ENCODE measurements at regions not wholly inside any gene's neighbourhood (a gene's known extent, or its start where the extent isn't known, plus 50 kb on each side); places are given as distances from the start of the nearest gene placed in this dataset.

DNA sequence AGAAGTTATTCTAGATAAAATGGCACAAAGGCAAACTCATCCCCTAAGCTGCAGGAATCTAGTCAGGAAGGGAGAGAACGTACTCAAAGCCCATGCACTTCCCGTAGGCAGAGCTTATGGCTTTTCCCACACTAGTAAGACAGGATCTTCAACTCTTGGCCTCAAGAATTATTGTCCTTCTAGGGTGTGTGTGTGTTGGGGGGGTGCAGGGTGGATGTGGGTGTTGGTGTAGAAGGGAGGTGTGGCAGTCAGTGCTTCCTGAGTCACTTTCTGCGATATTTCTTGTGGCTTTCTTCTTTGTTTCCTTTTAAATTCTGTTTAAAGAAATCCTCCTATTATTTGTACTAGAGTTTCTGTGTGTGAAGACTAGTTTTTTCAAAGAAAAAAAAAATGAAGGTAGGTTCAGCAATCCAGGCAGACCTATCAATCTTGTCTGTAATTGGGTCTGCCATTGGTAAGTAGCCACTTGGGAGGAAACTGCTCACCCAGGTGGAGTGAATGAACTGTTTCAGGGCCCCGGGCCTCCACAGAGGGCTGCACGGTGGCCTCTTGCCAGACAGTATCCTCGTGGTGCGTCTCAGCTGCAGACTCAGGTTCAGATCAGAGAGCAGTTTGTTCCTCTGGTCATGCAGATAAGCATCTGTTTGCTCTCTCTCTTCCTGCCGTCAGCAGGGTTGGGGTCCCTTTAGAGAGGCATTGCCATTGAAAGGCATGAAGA lies 131.9 kb downstream of the NPR3 start:
- H3K79me2 ChIP-seq (ENCODE audit: low read length), result no peaks in the 10 kb centered on the region

DNA sequence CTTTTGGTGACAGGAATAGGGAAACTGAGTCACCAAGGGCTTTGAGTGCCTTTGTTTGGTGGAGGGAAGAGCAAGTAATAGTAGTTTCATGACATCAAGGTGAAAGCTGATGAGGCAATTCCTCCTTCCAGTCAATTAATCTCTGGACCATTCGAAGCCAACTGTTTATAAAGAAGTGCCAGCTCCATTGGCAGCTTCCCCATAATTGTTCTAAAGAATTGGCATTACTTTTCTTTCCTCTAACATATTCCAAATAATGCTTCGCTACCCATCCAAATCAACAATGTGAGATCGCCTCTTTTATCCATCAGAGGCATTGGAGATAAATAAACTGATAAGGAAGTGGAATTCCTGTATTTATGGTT lies 132.4 kb downstream of the NPR3 start:
- Histone ChIP-seq H3K4me3 (ENCODE audit: low read length) (no peak overlapping the region), H3K4me2 (ENCODE audit: low read length) (no peak overlapping the region), H4K20me1 (ENCODE audit: insufficient read depth, low read length) (no peaks in the 10 kb centered on the region)

More for the DNA sequence above, 131.9 kb downstream of the NPR3 start:
- H3K27me3 ChIP-seq (ENCODE audit: low read depth, low read length), result no peaks in the 10 kb centered on the region
- TF ChIP-seq, protein P1, sequence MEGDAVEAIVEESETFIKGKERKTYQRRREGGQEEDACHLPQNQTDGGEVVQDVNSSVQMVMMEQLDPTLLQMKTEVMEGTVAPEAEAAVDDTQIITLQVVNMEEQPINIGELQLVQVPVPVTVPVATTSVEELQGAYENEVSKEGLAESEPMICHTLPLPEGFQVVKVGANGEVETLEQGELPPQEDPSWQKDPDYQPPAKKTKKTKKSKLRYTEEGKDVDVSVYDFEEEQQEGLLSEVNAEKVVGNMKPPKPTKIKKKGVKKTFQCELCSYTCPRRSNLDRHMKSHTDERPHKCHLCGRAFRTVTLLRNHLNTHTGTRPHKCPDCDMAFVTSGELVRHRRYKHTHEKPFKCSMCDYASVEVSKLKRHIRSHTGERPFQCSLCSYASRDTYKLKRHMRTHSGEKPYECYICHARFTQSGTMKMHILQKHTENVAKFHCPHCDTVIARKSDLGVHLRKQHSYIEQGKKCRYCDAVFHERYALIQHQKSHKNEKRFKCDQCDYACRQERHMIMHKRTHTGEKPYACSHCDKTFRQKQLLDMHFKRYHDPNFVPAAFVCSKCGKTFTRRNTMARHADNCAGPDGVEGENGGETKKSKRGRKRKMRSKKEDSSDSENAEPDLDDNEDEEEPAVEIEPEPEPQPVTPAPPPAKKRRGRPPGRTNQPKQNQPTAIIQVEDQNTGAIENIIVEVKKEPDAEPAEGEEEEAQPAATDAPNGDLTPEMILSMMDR (IDR thresholded peaks at IDR 0.05; ENCODE audit: low read depth, low read length), result no peak
- no peak for TF ChIP-seq EZH2phosphoT487 (IDR thresholded peaks at IDR 0.05; ENCODE audit: low read depth)
- no peaks in the 10 kb centered on the region for H3K36me3 ChIP-seq (replicated peaks; ENCODE audit: low read depth, low read length)
- no peaks in the 10 kb centered on the region for H3K4me1 ChIP-seq (ENCODE audit: low read length)
- no peaks in the 10 kb centered on the region for H3K9me3 ChIP-seq (ENCODE audit: insufficient read depth, low read length)
- no peaks in the 10 kb centered on the region for H4K20me1 ChIP-seq (ENCODE audit: insufficient read depth, low read length)
- H3K27ac ChIP-seq (ENCODE audit: low read length), result no peak overlapping the region
- H3K4me2 ChIP-seq (ENCODE audit: low read length), result no peak overlapping the region
- H3K4me3 ChIP-seq (ENCODE audit: low read length), result no peak overlapping the region
- no peak overlapping the region for H3K9ac ChIP-seq (ENCODE audit: low read length)
- no peak overlapping the region for H2AFZ ChIP-seq (ENCODE audit: low read depth, low read length)

DNA sequence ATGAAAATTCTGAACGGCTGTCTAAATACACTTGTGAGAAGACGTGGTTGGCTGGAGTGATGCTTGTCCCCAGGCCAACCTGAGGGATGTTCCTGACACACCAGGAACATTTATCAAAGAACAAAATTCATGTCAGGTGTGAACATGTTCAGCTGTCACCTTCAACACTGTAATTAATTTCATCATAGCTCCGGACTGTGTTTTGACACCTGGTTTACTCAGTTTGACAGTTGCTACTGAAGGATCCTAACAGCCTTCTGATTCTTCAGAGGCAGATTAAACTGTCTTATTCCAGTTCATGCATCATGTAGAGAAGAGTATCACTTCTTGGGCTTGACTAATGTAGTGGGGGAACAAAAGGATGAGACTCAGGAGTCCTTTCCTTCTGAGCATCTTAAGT lies 134.1 kb downstream of the NPR3 start:
- H3K4me3 ChIP-seq (ENCODE audit: low read length), result no peak overlapping the region
- no peak overlapping the region for H3K9ac ChIP-seq (ENCODE audit: low read length)
- no peaks in the 10 kb centered on the region for H4K20me1 ChIP-seq (ENCODE audit: insufficient read depth, low read length)
- H3K27me3 ChIP-seq (ENCODE audit: low read depth, low read length), result no peaks in the 10 kb centered on the region
- no peaks in the 10 kb centered on the region for H3K4me1 ChIP-seq (ENCODE audit: low read length)
- no peaks in the 10 kb centered on the region for H3K36me3 ChIP-seq (replicated peaks; ENCODE audit: low read depth, low read length)
- H3K79me2 ChIP-seq (ENCODE audit: low read length), result no peaks in the 10 kb centered on the region
- H3K27ac ChIP-seq (ENCODE audit: low read length), result no peak overlapping the region
- no peaks in the 10 kb centered on the region for H3K9me3 ChIP-seq (ENCODE audit: insufficient read depth, low read length)
- no peak overlapping the region for H2AFZ ChIP-seq (ENCODE audit: low read depth, low read length)
- no peak overlapping the region for H3K4me2 ChIP-seq (ENCODE audit: low read length)
- TF ChIP-seq, protein P1 (IDR thresholded peaks at IDR 0.05; ENCODE audit: low read depth, low read length), result no peak
- no peak for TF ChIP-seq EZH2phosphoT487 (IDR thresholded peaks at IDR 0.05; ENCODE audit: low read depth)

More for the DNA sequence above, 132.4 kb downstream of the NPR3 start:
- Histone ChIP-seq H3K27me3 (ENCODE audit: low read depth, low read length) (no peaks in the 10 kb centered on the region), H3K9ac (ENCODE audit: low read length) (no peak overlapping the region), H3K4me1 (ENCODE audit: low read length) (no peaks in the 10 kb centered on the region), H3K9me3 (ENCODE audit: insufficient read depth, low read length) (no peaks in the 10 kb centered on the region), H3K36me3 (replicated peaks; ENCODE audit: low read depth, low read length) (no peaks in the 10 kb centered on the region), H3K27ac (ENCODE audit: low read length) (no peak overlapping the region), H2AFZ (ENCODE audit: low read depth, low read length) (no peak overlapping the region), H3K79me2 (ENCODE audit: low read length) (no peaks in the 10 kb centered on the region)
- TF ChIP-seq, protein P1 (IDR thresholded peaks at IDR 0.05; ENCODE audit: low read depth, low read length), result no peak
- TF ChIP-seq EZH2phosphoT487 (IDR thresholded peaks at IDR 0.05; ENCODE audit: low read depth), result no peak

DNA sequence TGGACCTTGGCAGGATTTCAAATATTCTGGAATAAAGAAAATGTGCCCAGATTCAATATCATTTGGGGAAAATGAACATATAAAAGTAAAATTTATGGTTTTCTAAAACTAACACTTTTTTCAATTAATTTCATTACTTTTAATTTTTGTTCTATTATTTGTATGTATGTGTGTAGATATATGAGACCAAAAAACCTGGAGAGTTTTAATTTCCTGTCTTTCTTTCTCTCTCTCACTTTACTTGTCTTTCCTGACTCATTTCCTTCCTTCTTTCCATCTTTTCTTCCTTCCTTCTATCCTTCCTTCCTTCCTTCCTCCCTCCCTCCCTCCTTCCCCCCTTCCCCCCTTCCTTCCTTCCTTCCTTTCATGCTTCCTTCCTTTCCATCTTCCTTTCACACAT lies 137.0 kb downstream of the NPR3 start:
- Histone ChIP-seq H3K4me2 (ENCODE audit: low read length) (no peak overlapping the region), H3K4me1 (ENCODE audit: low read length) (no peaks in the 10 kb centered on the region), H3K4me3 (ENCODE audit: low read length) (no peak overlapping the region), H3K27me3 (ENCODE audit: low read depth, low read length) (no peaks in the 10 kb centered on the region), H3K9me3 (ENCODE audit: insufficient read depth, low read length) (no peaks in the 10 kb centered on the region), H3K36me3 (replicated peaks; ENCODE audit: low read depth, low read length) (no peaks in the 10 kb centered on the region), H3K79me2 (ENCODE audit: low read length) (no peaks in the 10 kb centered on the region), H3K27ac (ENCODE audit: low read length) (no peak overlapping the region), H2AFZ (ENCODE audit: low read depth, low read length) (no peak overlapping the region), H3K9ac (ENCODE audit: low read length) (no peak overlapping the region), H4K20me1 (ENCODE audit: insufficient read depth, low read length) (no peaks in the 10 kb centered on the region)
- TF ChIP-seq, protein P1 (IDR thresholded peaks at IDR 0.05; ENCODE audit: low read depth, low read length), result no peak
